GM18499 (cell line): ENCODE measurements at regions not wholly inside any gene's neighbourhood (a gene's known extent, or its start where the extent isn't known, plus 50 kb on each side); places are given as distances from the start of the nearest gene placed in this dataset.

ENCODE experiments used
- ATAC-seq: cut with Tn5 transposase; IDR thresholded peaks from one replicate; pipeline ENCODE4 v1.9.1; 2021; ENCODE audit warnings: moderate number of reproducible peaks; ENCODE audit not compliant: insufficient read depth, unreplicated experiment

DNA sequence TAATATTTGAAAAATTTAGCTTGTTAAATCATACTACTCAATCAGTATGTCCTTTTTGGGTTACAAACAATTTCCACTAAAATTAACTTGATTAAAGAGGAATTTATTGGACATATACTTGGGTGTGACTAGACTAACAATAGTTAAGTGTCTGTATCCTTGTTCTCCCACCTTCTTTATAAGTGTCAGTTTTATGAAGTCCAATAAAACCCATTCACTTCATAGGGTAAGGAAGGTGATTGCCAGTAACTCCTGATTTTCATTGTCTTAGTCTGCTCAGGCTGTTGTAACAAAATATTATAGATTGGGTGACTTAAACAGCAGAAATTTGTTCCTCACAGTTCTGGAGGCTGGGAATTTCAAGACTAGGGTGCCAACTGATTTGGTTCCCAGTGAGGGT, 800.0 kb downstream of the PDHA2 start:
- ATAC-seq, result no peak

GRCh38 chr4:96642490-96642889, 802.6 kb downstream of the PDHA2 start:
- no peak for ATAC-seq

- ATAC-seq, result no peak
Observed at GRCh38 chr4:96646146-96646545, 806.3 kb downstream of the PDHA2 start.

GRCh38 chr4:96649536-96649935, 809.6 kb downstream of the PDHA2 start:
- ATAC-seq, result no peak

DNA sequence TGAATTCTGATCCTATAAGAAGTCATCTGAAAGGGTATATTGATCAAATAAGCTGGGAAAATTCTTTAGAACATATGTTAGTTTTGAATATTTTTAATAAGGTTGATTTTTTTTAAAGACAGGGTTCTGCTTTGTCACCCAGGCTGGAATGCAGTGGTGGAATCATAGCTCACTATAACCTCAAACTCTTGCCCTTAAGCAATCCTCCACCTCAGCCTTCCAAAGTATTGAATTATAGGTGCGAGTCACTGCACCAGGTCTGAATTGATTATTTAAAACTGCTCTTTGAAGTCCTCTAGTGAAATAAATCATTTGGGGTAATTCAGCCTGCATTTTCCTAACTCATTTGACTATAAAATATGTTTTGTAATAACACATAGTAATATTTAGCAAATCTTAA, 812.3 kb downstream of the PDHA2 start:
- ATAC-seq, result no peak

DNA sequence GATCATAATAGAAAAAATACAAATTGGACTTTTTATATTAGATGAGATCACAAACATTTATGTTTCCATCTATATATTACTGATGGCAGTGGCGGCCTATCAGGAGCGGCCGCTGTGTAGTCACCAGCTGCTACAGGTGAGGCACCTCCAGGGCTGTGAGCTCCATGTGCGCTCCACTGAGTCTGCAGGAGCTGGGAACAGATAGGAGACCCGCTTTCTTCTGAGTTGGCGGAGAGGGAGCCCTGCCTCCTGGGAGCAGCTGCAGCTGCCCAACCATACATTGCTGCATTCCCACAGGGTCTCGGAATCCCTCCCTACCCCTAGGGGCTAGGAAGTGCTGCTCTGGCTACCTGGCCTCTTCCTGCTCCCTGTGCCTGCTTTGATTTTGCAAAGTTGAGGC, 812.9 kb downstream of the PDHA2 start:
- ATAC-seq, result no peak

GRCh38 chr4:96654045-96654444, 814.2 kb downstream of the PDHA2 start:
- ATAC-seq, result no peak

- no peak for ATAC-seq
Observed at GRCh38 chr4:96670381-96670780, 830.5 kb downstream of the PDHA2 start.

DNA sequence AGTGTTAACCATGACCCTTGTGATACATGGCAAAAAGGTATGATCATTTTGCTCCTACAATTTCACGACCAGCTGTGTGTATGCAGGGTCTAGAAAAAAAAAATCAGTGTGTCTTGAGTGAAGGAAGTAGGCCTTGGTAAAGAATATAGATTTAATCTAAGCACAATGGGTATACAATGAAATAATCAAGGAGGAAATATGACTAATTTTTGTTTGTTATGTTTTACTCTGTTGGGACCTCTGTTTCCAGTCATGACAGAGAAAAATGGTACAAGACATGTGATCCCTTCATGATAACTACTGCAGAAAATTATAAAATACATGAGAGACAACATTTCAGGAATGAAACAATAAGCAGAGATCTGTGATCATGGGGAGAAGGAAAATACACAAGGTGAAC, 835.5 kb downstream of the PDHA2 start:
- no peak for ATAC-seq

GRCh38 chr4:96675896-96676295, 836.0 kb downstream of the PDHA2 start:
- ATAC-seq, result no peak

GRCh38 chr4:96676754-96677435, 837.0 kb downstream of the PDHA2 start:
- ATAC-seq, result no peak

DNA sequence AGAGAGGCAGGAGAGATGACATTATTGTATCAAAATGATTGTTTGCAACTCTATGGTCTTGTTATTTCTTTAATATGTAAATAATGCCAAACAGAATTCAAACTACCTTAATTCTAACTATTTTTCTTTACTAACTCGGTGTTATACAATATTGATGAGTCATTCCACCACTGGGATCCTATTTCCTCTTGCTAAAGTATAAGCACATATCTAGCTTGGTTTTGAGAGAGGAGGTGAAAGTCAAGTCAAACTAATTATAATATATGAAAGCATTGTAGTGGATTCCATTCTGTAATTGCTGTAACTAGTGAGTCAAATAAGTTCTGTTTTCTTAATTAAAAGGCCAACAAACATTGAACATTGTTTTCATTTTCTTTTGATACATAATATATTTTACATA, 837.6 kb downstream of the PDHA2 start:
- no peak for ATAC-seq

- no peak for ATAC-seq
Observed at GRCh38 chr4:96681218-96681617, 841.3 kb downstream of the PDHA2 start.

GRCh38 chr4:96685691-96686090, 845.8 kb downstream of the PDHA2 start:
- ATAC-seq, result no peak

DNA sequence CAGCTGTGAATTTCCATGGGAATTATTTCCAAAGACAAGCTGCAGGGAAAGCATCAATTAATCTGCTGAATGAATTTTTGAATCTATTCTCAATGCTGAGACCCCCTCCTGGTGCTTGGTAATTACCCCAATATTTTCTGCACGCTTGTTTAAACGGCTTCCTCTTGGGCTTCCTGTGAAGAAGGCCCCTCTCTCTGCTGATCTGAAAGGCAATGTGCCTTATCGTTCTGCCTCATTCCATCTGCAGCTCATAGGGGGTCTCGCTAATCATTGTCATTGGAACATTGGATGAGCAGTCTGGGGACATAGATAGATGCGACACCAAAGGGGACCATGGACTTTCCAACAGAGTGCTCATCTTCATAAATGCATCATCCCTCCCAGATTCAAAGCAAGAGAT, 851.6 kb downstream of the PDHA2 start:
- ATAC-seq, result no peak

DNA sequence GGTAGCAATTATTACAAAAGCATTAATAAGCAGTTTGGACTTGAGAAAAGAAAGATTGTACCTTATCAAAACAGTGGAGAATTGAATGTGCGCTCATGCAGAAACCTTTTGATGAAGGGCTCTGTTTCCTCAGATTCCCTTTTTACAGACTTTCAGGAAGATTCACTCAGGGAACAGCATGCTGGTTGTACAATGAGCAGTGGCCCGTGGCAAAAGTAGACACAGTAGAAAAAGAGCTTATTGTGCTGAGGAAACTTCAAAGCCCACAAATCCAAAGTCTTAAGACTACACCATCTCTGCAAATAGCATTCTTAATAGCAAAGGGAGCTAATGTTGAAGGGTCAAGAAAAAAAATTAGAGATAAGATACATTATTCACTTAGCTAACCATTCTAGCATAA, 858.9 kb downstream of the PDHA2 start:
- ATAC-seq, result no peak

DNA sequence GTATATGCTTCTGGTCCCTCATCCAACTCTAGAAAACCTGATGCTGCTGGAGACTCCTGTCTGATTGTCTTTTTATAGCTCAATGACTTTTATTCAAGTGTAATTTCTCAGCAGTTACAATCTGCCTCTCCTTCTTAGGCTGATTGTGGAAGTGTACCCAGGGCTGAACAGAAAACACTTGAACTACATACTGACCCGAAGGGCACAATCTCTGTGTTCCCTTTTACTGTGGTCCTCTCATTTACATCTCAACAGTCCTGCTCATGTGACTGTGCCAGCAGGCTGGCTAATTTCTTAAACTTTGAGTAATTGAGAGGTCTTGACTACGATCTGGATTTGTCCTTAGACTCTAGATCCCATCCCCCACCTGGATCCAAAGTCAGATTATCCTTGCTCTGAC, 863.4 kb downstream of the PDHA2 start:
- ATAC-seq, result no peak

DNA sequence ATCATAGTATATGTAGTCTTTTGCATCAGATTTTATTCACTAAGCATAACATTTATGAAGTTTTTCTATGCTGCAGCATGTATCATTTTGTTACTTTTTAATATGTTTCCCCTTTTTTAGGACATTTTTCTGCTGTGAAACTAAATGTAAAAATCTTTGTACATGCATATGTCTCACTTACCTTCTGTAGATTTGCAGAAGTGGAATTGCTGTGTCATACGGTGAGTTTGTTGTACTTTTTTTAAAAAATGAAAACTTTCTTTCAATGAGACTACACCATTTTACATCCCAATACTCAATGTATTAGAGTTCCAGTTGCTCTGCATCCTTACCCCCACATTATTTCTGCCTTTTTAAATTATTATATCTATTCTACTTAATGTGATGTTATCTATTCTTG, 868.9 kb downstream of the PDHA2 start:
- ATAC-seq, result no peak

DNA sequence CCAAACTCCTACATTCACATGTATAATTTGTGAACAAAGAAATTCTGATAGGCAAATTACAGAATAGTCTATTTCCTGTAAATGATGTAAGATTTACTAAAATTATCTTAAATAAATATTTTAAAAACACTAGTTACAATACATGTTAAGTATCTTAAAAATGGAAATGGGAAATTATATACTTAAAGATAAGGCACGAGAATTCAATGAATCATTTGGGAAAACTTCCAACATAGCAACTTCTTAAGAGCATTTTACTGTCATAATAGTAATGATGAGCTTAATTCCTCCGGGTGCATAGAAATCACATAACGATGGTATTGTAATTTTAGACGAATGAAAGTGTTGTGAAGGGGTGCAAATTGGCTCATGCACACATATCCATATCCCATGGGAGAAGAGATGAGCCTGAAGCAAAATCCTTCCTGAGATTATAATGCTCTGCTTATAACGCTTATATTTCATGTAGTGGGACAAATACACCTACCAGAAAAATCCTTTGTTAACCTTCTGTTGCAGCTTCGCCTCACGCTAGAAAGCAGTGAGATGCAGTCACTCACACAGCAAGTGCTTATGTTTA, 873.5 kb downstream of the PDHA2 start:
- no peak for ATAC-seq

- ATAC-seq, result no peak
Observed at GRCh38 chr4:96729641-96730040, 889.7 kb downstream of the PDHA2 start.

- no peak for ATAC-seq
Observed at GRCh38 chr4:96730432-96730831, 890.5 kb downstream of the PDHA2 start.

DNA sequence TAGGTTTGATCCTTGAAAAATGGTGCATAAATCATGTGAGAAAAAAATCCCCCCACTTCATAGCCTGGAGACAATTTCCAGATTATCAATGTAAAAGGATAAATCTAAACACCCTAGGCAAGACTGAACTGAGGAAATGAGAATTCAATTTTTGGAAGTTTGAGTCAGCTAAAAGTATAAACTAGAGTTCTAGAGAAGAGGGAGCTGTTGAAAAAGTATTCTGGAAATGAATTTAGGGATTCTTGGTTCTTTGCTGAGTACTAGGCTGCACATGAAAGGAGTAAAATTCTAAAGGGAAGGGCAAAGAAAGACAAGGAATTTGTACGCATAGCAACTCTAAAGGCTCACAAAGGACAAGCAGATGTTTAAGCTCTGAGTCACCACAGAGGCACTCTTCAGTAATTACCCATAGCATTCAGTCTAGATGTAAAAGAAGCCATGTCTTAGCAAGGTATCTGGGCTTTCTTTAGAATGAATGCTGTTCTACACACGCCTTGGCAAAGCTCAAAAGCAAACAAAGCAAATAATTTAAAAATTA, 896.5 kb downstream of the PDHA2 start:
- ATAC-seq, result no peak
